ENCODE measurements at regions not wholly inside any gene's neighbourhood (a gene's known extent, or its start where the extent isn't known, plus 50 kb on each side); places are given as distances from the start of the nearest gene placed in this dataset.
"Not testable (repeated sequence)": the region's sequence is repeated elsewhere in the genome, so short reads cannot be mapped to it uniquely, and the experiment has no call there.

DNA sequence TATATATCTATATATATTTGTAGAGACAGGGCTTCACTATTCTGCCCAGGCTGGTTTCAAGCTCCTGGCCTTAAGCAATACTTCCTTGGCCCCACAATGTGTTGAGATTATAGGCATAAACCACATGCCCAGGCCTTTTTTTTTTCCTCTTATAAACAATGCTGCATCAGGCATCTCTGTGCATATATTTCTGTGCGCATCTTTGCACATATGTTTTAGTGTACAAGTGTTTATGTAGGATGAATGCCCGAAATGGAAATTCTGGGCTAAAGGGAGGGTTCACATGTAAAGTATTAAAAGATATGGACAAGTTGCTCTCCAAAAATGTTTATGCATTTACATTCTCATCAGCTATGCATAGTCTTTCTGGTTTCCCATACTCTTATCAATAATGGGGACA is 183.2 kb upstream of the SPRED2 start:
- no peak for TF ChIP-seq ZNF274 (IDR thresholded peaks at IDR 0.05; ENCODE audit: low read depth, low read length)

DNA sequence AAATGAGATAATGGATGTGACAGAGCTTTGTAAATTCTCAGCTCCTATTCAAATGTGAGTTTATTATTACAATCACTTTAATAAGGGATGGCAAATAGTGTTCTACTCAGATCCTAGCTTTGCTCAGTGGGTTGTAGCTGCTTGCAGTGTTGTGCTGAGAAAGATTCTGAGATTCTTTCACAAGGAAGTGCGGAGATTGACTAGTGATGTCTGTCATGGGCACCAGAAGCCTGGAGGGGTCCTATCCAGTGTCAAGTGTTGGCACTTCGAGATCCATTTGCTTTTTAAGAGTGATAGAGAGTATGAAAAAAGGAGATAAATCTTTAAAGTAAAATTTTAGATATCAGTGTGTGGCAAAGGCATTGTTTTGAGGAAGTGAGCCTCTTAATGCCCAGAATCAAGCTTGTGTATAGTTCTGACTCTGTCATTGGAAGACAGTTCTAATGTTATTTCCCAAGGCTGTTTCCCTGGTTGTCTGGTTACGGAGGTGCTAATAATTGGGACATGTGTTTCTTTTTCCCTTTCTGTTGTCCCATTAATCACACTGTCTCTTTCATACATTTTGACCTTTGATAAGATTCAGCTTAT is 181.7 kb upstream of the SPRED2 start:
- no peak for TF ChIP-seq ZNF274 (IDR thresholded peaks at IDR 0.05; ENCODE audit: low read depth, low read length)
- no peak overlapping the region for H3K4me3 ChIP-seq (ENCODE audit: low read length)

More for the DNA sequence above, 183.2 kb upstream of the SPRED2 start:
- no peak overlapping the region for H3K4me3 ChIP-seq (ENCODE audit: low read length)

DNA sequence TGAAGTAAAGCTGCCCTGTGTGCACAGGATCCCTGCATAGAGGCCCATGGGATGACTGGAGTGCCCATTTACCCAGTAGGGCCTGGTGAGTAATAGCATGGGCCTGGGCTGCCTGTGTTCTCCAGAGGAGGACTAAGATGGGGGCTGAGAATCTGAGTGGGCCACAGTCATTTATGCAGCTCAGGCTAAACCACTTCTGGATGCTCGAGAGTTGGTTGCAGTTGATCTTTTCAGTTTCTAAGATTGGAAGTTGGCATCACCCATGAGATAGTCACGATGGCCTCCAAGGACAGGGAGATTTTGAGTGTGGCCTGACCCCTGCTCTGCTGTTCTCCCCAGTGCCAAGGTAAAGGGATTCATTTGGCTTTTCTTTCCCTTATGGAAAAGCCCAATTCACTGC is 179.1 kb upstream of the SPRED2 start:
- H3K4me3 ChIP-seq (ENCODE audit: low read length) = no peak overlapping the region
- no peak for TF ChIP-seq ZNF274 (IDR thresholded peaks at IDR 0.05; ENCODE audit: low read depth, low read length)

DNA sequence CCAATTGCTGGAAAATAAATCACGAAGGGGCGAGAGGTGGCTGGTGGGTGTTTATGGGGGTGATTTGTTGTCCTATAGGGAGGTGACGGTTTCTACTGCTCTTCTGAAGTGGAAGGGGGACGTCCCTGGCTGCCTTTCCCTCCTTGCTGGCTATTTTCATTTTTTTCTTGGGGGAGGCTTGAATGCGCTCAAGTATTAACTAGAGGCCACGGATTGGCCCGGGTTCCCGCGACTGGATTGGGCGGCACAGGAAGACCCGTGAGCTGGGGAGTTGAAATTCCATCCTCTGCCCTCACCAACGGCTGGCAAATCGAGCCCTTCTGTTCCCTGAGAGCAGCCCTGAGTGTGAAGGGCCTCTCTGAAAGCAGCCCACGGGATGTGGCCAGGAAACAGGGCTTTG is 176.5 kb upstream of the SPRED2 start:
- no peak for TF ChIP-seq ZNF274 (IDR thresholded peaks at IDR 0.05; ENCODE audit: low read depth, low read length)
- H3K4me3 ChIP-seq (ENCODE audit: low read length) = no peak overlapping the region

DNA sequence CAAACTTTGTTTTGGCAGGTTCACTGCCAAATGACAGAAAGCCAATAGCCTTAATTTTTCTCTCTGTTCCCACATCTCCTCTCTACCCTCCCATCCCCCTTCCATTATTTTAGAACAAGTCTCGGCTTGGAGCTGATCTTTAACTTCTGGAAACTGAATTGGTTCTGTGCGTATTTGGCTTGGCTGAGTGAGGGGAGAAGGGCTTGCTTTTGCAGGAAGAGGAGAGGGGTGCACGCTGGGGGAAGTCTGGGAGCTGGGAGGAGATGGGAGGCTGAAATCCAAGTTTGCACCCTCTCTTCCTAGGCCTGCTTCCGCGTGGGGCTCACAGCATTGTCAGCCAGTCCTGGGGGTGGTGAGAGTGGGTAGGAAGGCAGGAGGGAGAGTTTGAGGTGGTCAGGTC is 176.1 kb upstream of the SPRED2 start:
- TF ChIP-seq ZNF274 (IDR thresholded peaks at IDR 0.05; ENCODE audit: low read depth, low read length) = no peak
- H3K4me3 ChIP-seq (ENCODE audit: low read length) = no peak overlapping the region

DNA sequence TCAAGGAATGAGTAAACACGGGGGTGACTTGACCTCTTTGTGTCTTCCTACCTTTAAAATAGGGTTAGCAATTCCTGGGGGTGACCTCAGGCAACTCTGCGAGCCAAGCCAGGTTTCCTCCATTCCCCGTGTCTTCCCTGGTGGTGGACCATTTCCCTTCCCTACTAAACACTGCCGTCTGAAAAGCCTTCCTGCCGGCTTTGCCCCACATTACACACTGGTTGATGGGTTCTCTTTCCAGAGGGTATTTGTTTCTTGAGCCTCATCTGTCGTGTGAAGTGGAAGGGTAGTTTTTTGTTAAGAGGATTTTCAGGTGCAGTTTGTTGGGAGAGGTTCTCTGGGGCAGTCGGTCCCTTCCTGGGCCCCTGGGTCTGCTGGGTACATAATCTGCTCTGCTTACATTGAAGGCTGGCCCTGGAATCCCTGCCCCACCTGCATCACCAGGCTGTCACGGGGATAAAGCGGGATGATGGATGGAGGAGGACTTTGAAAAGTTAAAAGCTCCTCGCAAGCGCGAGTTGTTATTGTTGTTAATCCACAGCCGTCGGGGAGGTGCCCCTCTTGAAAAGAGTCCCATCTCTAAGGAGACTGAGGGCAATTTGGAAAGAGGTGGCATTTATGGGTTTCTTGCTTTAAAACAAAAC is 175.4 kb upstream of the SPRED2 start:
- H3K4me3 ChIP-seq (ENCODE audit: low read length) = no peak overlapping the region
- TF ChIP-seq ZNF274 (IDR thresholded peaks at IDR 0.05; ENCODE audit: low read depth, low read length) = no peak

DNA sequence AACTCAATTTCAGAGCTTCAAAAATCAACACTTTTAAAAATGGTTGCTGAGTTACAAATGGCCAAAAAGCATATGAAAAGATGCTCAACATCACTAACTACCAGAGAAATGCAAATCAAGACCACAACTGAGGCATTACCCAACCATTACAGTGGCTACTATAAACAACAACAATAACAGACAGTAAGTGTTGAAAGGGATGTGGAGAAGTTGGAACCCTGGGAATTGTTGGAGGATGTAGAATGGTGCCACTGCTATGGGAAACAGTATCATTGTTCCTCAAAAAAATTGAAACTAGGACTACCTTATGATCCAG is 173.3 kb upstream of the SPRED2 start:
- no peak overlapping the region for H3K4me3 ChIP-seq (ENCODE audit: low read length)
- TF ChIP-seq ZNF274 (IDR thresholded peaks at IDR 0.05; ENCODE audit: low read depth, low read length) = no peak

DNA sequence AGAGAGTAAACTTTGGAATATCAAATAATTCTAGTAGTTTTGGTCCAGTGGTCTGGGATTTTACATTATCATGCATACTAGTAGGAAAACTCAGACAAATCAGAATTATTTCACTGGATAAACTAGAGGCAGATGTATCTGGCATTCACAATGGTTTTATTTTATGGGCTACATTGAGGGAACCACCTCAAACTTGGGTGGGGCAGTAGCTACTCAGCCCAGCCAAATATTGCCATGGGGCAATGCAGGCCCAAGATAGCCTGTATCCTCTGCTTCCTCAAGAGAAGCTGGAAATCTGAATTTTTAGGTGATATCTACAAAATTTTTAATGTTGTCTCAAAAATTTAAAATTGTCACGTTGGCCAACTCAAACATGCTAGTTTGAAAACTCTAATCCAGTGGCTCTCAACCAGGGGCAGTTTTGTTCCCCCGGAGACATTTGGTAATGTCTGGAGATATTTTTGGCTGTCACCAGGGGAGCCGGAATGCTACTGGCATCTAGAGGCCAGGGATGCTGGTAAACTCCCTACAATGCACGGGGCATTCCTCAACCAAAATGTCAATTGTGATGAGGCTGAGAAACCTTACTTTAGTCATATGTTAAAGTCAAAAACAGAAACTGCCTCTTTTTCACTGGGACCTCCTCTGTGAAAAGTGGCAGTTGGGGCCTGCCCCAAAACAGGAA is 172.8 kb upstream of the SPRED2 start:
- no peak for TF ChIP-seq ZNF274 (IDR thresholded peaks at IDR 0.05; ENCODE audit: low read depth, low read length)
- no peak overlapping the region for H3K4me3 ChIP-seq (ENCODE audit: low read length)

DNA sequence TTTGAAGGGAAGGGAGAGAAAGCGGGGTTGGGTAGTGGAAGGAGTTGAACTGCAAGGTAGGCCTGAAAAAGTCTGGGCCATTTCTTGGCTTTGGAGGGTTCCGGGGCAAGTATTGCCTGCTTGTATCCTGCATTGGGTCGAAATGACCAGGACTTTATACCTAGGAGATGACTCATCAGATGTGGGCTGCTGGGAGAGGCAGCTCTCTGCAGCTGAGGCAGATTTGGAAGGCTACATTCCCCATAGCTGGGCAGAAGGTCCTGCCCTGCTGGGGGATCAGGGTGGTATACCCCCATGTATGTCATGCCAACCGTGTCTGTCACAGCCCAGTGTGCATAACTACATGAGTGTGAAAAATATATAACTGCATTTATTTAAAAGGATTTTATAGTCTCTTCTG is 171.8 kb upstream of the SPRED2 start:
- TF ChIP-seq ZNF274 (IDR thresholded peaks at IDR 0.05; ENCODE audit: low read depth, low read length) = no peak
- H3K4me3 ChIP-seq (ENCODE audit: low read length) = no peak overlapping the region

DNA sequence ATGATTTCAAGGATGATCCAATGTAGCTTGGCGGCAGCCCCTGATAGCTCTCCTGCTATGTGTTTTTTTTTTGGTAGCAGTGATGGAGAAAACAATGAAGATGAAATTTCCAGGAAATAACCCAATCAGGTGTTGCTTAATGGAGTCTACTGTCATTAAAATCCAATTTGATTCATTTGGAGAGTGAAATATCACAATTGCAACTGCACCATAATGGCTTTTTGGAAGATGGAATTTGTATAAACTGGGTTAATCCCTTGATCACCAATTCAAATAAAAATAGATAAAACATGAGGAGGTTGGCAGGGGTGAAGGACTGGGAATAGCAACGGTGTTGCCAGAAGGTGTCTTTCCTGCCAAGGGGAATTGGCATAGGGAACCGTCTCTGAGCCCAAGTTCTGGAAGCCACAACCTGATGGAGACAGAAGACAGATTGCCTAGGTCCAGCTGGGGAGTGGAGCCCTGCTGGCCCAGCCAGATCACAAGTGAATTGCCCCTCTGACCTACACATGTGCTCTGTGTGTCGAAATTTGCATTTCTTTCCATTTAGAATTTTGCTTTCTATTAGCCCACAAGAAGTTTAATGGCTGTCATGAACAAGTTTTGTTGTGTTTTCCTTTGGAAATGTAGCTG is 170.3 kb upstream of the SPRED2 start:
- no peak for TF ChIP-seq ZNF274 (IDR thresholded peaks at IDR 0.05; ENCODE audit: low read depth, low read length)
- no peak overlapping the region for H3K4me3 ChIP-seq (ENCODE audit: low read length)

DNA sequence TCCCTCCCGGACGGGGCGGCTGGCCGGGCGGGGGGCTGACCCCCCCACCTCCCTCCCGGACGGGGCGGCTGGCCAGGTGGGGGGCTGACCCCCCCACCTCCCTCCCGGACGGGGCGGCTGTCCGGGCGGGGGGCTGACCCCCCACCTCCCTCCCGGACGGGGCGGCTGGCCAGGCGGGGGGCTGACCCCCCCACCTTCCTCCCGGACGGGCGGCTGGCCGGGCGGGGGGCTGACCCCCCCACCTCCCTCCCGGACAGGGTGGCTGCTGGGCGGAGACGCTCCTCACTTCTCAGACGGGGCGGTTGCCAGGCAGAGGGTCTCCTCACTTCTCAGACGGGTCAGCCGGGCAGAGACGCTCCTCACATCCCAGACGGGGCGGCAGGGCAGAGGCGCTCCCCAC is 168.5 kb upstream of the SPRED2 start:
- not testable (repeated sequence) for H3K4me3 ChIP-seq (ENCODE audit: low read length)

DNA sequence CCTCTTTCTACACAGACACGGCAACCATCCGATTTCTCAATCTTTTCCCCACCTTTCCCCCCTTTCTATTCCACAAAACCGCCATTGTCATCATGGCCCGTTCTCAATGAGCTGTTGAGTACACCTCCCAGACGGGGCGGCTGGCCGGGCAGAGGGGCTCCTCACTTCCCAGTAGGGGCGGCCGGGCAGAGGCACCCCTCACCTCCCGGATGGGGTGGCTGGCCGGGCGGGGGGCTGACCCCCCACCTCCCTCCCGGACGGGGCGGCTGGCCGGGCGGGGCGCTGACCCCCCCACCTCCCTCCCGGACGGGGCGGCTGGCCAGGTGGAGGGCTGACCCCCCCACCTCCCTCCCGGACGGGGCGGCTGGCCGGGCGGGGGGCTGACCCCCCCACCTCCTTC is 168.0 kb upstream of the SPRED2 start:
- H3K4me3 ChIP-seq (ENCODE audit: low read length) = not testable (repeated sequence)

DNA sequence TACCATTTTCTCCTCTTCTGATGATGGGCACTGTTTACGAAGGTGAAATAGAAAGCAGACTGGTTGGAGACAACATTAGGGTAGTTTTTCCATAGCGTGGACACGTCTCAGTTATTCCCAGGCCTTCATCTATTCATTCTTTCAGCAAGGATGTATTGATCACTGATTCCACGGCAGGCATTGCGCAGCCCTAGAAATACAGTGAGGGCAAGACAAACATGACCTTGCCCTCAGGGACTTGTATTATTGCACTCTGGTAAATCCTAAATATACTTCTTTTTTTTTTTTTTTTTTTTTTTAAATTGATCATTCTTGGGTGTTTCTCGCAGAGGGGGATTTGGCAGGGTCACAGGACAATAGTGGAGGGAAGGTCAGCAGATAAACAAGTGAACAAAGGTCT is 167.3 kb upstream of the SPRED2 start:
- no peak overlapping the region for H3K4me3 ChIP-seq (ENCODE audit: low read length)
- TF ChIP-seq ZNF274 (IDR thresholded peaks at IDR 0.05; ENCODE audit: low read depth, low read length) = no peak

DNA sequence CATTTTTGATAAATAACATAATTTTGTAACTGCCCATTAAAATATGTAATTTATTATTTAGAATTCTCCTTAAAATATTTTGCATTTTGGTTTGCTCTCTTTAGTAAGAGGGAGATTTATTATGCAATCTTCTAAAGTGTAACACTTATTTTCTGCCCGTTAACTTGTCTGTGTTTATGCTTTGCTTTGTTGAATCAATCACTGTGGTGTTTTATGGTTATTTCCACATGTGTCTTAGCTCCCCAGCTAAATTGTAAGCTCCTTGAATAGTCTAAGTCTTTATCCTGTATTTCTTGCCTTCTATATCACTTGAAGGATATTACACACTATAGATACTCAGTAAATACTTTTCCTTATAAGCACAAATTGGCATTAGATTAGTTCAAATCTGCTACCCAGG is 166.6 kb upstream of the SPRED2 start:
- no peak overlapping the region for H3K4me3 ChIP-seq (ENCODE audit: low read length)
- no peak for TF ChIP-seq ZNF274 (IDR thresholded peaks at IDR 0.05; ENCODE audit: low read depth, low read length)

DNA sequence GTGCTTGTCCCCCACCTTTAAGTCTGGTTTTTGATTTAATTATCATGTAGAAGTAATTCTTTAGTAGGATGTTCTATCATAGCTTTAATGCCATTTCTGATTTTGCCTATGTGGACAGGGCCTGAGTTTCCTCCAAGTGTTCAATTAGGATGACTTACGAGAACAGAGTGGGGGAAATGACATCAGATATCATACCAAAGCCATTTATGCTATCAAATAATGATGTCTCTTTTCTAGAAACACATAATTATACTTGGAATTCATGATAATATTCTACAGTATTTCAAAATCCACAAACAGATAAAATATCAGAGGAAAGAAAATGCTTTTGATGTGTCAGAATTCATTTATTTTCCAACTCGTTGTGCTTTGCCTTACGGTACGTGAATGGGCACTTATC is 165.9 kb upstream of the SPRED2 start:
- no peak for TF ChIP-seq ZNF274 (IDR thresholded peaks at IDR 0.05; ENCODE audit: low read depth, low read length)
- no peak overlapping the region for H3K4me3 ChIP-seq (ENCODE audit: low read length)
